Colonic mucosa (tissue), 4 donors: ENCODE measurements at regions not wholly inside any gene's neighbourhood (a gene's known extent, or its start where the extent isn't known, plus 50 kb on each side); places are given as distances from the start of the nearest gene placed in this dataset.

Experiments used
- DNase-seq: peaks from one replicate; pipeline ENCODE4 v3.0.0-alpha.2; 2020
- H3K27ac ChIP-seq: fragments of 200-600 bp; one replicate; pipeline ENCODE4 v1.8.0; 2021
- H3K27me3 ChIP-seq: fragments of 200-600 bp; one replicate; pipeline ENCODE4 v1.8.0; 2021
- H3K36me3 ChIP-seq: fragments of 200-600 bp; one replicate; pipeline ENCODE4 v1.8.0; 2021
- H3K4me1 ChIP-seq: fragments of 200-600 bp; one replicate; pipeline ENCODE4 v1.8.0; 2021; ENCODE audit warnings: mild to moderate bottlenecking
- H3K4me3 ChIP-seq: fragments of 200-600 bp; one replicate; pipeline ENCODE4 v1.8.0; 2021
- H3K9ac ChIP-seq, 2 donors: one replicate each; pipeline ENCODE4 v1.7.0; 2013; ENCODE audit warnings: control low read depth in 2 of 2, low read depth in 2 of 2, low read length in 2 of 2
- H3K9me3 ChIP-seq: fragments of 200-600 bp; one replicate; pipeline ENCODE4 v1.8.0; 2021
- CTCF ChIP-seq: fragments of 200-600 bp; IDR thresholded peaks from one replicate; pipeline ENCODE4 v1.8.0; 2022; ENCODE audit warnings: antibody characterized with exemption, mild to moderate bottlenecking
- intact Hi-C: fragments of 100-400 bp; cut with DNase I; formaldehyde crosslinking; loops from one replicate; pipeline ENCODE4 v1.14.1; 2022
- donor health status: healthy.
- donor health status: DM: no; HTN: no; CAD: no.
- donor health status: DM: no; HTN: no; CAD: no.

GRCh38 chr21:17389311-17389710 is 123.5 kb upstream of the CXADR start:
- H3K36me3 ChIP-seq, result no peaks in the 10 kb centered on the region
- H3K9me3 ChIP-seq, result no peaks in the 10 kb centered on the region
- H3K27ac ChIP-seq, result no peak overlapping the region
- DNase-seq, result no peak
- H3K4me1 ChIP-seq, result no peaks in the 10 kb centered on the region
- H3K27me3 ChIP-seq, result no peaks in the 10 kb centered on the region
- TF ChIP-seq CTCF, result no peak
- intact Hi-C loops, result loop anchor here (5.0 to 10.0 kb wide), 2 partner anchors 165 to 193 kb away; no protein-coding TSS in a partner anchor
- no peak overlapping the region for H3K4me3 ChIP-seq
- no peak overlapping the region for H3K9ac ChIP-seq

- H3K9ac ChIP-seq, result no peak overlapping the region
- no peak overlapping the region for H3K27ac ChIP-seq
- DNase-seq, result no peak
- H3K9me3 ChIP-seq, result no peaks in the 10 kb centered on the region
- H3K27me3 ChIP-seq, result no peaks in the 10 kb centered on the region
- H3K4me1 ChIP-seq, result no peaks in the 10 kb centered on the region
- no peak for TF ChIP-seq CTCF
- intact Hi-C loops, result no loop called here
- no peaks in the 10 kb centered on the region for H3K36me3 ChIP-seq
- no peak overlapping the region for H3K4me3 ChIP-seq
Measured at GRCh38 chr21:17390569-17390968, 122.3 kb upstream of the CXADR start.

- H3K9me3 ChIP-seq, result no peaks in the 10 kb centered on the region
- H3K27ac ChIP-seq, result no peak overlapping the region
- no peak for DNase-seq
- no peaks in the 10 kb centered on the region for H3K27me3 ChIP-seq
- TF ChIP-seq CTCF, result no peak
- H3K4me1 ChIP-seq, result no peaks in the 10 kb centered on the region
- H3K4me3 ChIP-seq, result no peak overlapping the region
- H3K9ac ChIP-seq, result no peak overlapping the region
- H3K36me3 ChIP-seq, result no peaks in the 10 kb centered on the region
- intact Hi-C loops, result no loop called here
Measured at GRCh38 chr21:17391811-17392340, 121.0 kb upstream of the CXADR start.

GRCh38 chr21:17393413-17393812 is 119.4 kb upstream of the CXADR start:
- no peak for DNase-seq

GRCh38 chr21:17396948-17397347 is 115.9 kb upstream of the CXADR start:
- no peaks in the 10 kb centered on the region for H3K4me1 ChIP-seq
- H3K27me3 ChIP-seq, result no peaks in the 10 kb centered on the region
- no peaks in the 10 kb centered on the region for H3K36me3 ChIP-seq
- no peak for TF ChIP-seq CTCF
- intact Hi-C loops, result no loop called here
- no peak overlapping the region for H3K4me3 ChIP-seq
- no peak overlapping the region for H3K9ac ChIP-seq
- H3K27ac ChIP-seq, result no peak overlapping the region
- H3K9me3 ChIP-seq, result no peaks in the 10 kb centered on the region
- DNase-seq, result no peak

More at GRCh38 chr21:17393413-17393812, 119.4 kb upstream of the CXADR start:
- Histone ChIP-seq H3K4me1 (no peaks in the 10 kb centered on the region), H3K9ac (no peak overlapping the region), H3K4me3 (no peak overlapping the region), H3K36me3 (no peaks in the 10 kb centered on the region), H3K27ac (no peak overlapping the region), H3K27me3 (no peaks in the 10 kb centered on the region), H3K9me3 (no peaks in the 10 kb centered on the region)
- intact Hi-C loops, result no loop called here
- TF ChIP-seq CTCF, result no peak
